OCI-LY7 (cell line): ENCODE measurements at regions not wholly inside any gene's neighbourhood (a gene's known extent, or its start where the extent isn't known, plus 50 kb on each side); places are given as distances from the start of the nearest gene placed in this dataset.

Experiments
- BruUV-seq: library from RNA; stranded (reverse); fragments of 400-500 nt; replicated peaks from 2 replicates; lab custom pipeline; 2021; lab: Mats Ljungman, UMichigan
- CTCF ChIA-PET: fragments of 300-600 bp; sonication (Branson Sonifier 250); formaldehyde crosslinking; loops from one replicate; lab custom pipeline; 2022; ENCODE audit warnings: antibody characterized with exemption; ENCODE audit not compliant: unreplicated experiment; lab: Charles Lee
- POLR2A ChIA-PET: fragments of 300-600 bp; sonication (Branson Sonifier 250); formaldehyde crosslinking; loops from one replicate; lab custom pipeline; 2022; ENCODE audit warnings: antibody characterized with exemption; lab: Charles Lee
- DNase-seq: peaks from one replicate; pipeline ENCODE4 v3.0.0-alpha.2; 2015; ENCODE audit warnings: low spot score
- H2AFZ ChIP-seq: fragments of 200-600 bp; sonication (generic), shearing (Covaris generic); 2 replicates; pipeline ENCODE4 v1.6.1; 2014; ENCODE audit warnings: mild to moderate bottlenecking, antibody characterized with exemption, low read length, moderate library complexity
- H3K27ac ChIP-seq: fragments of 200-600 bp; sonication (generic); 2 replicates; pipeline ENCODE4 v1.5.1; 2014; ENCODE audit warnings: mixed run types, low read depth, mild to moderate bottlenecking, moderate library complexity, low read length, inconsistent platforms; ENCODE audit not compliant: poor library complexity, severe bottlenecking
- H3K36me3 ChIP-seq: fragments of 200-600 bp; sonication (generic); 2 replicates; pipeline ENCODE4 v1.6.1; 2014; ENCODE audit warnings: mild to moderate bottlenecking, antibody characterized with exemption, low read length, moderate library complexity, mixed read lengths; ENCODE audit not compliant: insufficient read depth
- H3K4me1 ChIP-seq: fragments of 200-600 bp; sonication (generic); 2 replicates; pipeline ENCODE4 v1.5.1; 2014; ENCODE audit warnings: mild to moderate bottlenecking, low read length; ENCODE audit not compliant: insufficient read depth, poor library complexity, severe bottlenecking
- H3K4me2 ChIP-seq: fragments of 200-600 bp; sonication (generic); 2 replicates; pipeline ENCODE4 v1.6.1; 2014; ENCODE audit warnings: mild to moderate bottlenecking, low read length
- H3K4me3 ChIP-seq: fragments of 200-600 bp; sonication (generic); 2 replicates; pipeline ENCODE4 v1.5.1; 2014; ENCODE audit warnings: mild to moderate bottlenecking, low read depth, low read length; ENCODE audit not compliant: poor library complexity, severe bottlenecking
- H3K79me2 ChIP-seq: fragments of 200-600 bp; sonication (generic); 2 replicates; pipeline ENCODE4 v1.6.1; 2016; ENCODE audit warnings: low read depth, mild to moderate bottlenecking, low read length, moderate library complexity, mixed read lengths; ENCODE audit not compliant: insufficient read depth
- H3K9me2 ChIP-seq: fragments of 200-600 bp; sonication (generic); 2 replicates; pipeline ENCODE4 v1.6.1; 2016; ENCODE audit warnings: mild to moderate bottlenecking, low read length, mixed read lengths; ENCODE audit not compliant: insufficient read depth
- H3K9me3 ChIP-seq: fragments of 200-600 bp; sonication (generic); 2 replicates; pipeline ENCODE4 v1.6.1; 2014; ENCODE audit warnings: mild to moderate bottlenecking, mixed run types, low read length, mixed read lengths
- H4K20me1 ChIP-seq: fragments of 200-600 bp; sonication (generic); 2 replicates; pipeline ENCODE4 v1.6.1; 2014; ENCODE audit warnings: mild to moderate bottlenecking, antibody characterized with exemption, low read length, moderate library complexity, mixed read lengths; ENCODE audit not compliant: insufficient read depth
- CTCF ChIP-seq: fragments of 200-600 bp; sonication (generic); conservative IDR thresholded peaks from 2 replicates; pipeline ENCODE4 v1.5.1; 2014; ENCODE audit warnings: mild to moderate bottlenecking, antibody characterized with exemption, low read length, moderate library complexity, mixed read lengths
- EZH2phosphoT487 ChIP-seq: fragments of 200-600 bp; sonication (generic); IDR thresholded peaks from 2 replicates; pipeline ENCODE4 v1.6.1; 2018; ENCODE audit warnings: low read depth, borderline replicate concordance, mild to moderate bottlenecking, mixed run types, antibody characterized with exemption, low read length, moderate library complexity, mixed read lengths
- intact Hi-C: fragments of 100-400 bp; cut with micrococcal nuclease; formaldehyde crosslinking; loops from one replicate; pipeline ENCODE4 v1.10.0; 2022; ENCODE audit not compliant: unreplicated experiment

GRCh38 chr20:55057779-55058415, 582.5 kb downstream of the DOK5 start:
- no TSS peak for BruUV-seq
- Histone ChIP-seq H3K4me2 (no peak overlapping the region), H3K4me3 (no peak overlapping the region), H3K4me1 (no peaks in the 10 kb centered on the region), H3K9me2 (no peaks in the 10 kb centered on the region), H3K9me3 (no peaks in the 10 kb centered on the region), H4K20me1 (no peaks in the 10 kb centered on the region), H3K27ac (no peak overlapping the region), H3K79me2 (no peaks in the 10 kb centered on the region), H2AFZ (no peak overlapping the region), H3K36me3 (no peaks in the 10 kb centered on the region)
- CTCF ChIA-PET, result no interaction called here
- POLR2A ChIA-PET, result interaction anchor here (0.7 kb wide), 1 partner anchor 13 kb away, joined by 4 read pairs; no protein-coding TSS in a partner anchor
- TF ChIP-seq EZH2phosphoT487 (no peak), CTCF (peak; percentile 57)
- DNase-seq, result no peak
- intact Hi-C loops, result no loop called here

- CTCF ChIA-PET, result no interaction called here
- no peaks in the 10 kb centered on the region for H3K9me2 ChIP-seq
- H3K4me2 ChIP-seq, result no peak overlapping the region
- no peak for TF ChIP-seq CTCF
- no peak for TF ChIP-seq EZH2phosphoT487
- intact Hi-C loops, result no loop called here
- H3K4me3 ChIP-seq, result no peak overlapping the region
- POLR2A ChIA-PET, result no interaction called here
- no peaks in the 10 kb centered on the region for H4K20me1 ChIP-seq
- no peaks in the 10 kb centered on the region for H3K4me1 ChIP-seq
- DNase-seq, result no peak
- no peak overlapping the region for H3K27ac ChIP-seq
- no TSS peak for BruUV-seq
- no peak overlapping the region for H2AFZ ChIP-seq
- no peaks in the 10 kb centered on the region for H3K9me3 ChIP-seq
- no peaks in the 10 kb centered on the region for H3K36me3 ChIP-seq
- no peaks in the 10 kb centered on the region for H3K79me2 ChIP-seq
Measured at GRCh38 chr20:55054453-55054852, 579.1 kb downstream of the DOK5 start.

- CTCF ChIA-PET, result no interaction called here
- intact Hi-C loops, result no loop called here
- no peak for DNase-seq
Measured at GRCh38 chr20:55053389-55053788, 578.0 kb downstream of the DOK5 start.

More at GRCh38 chr20:55053389-55053788, 578.0 kb downstream of the DOK5 start:
- no TSS peak for BruUV-seq
- H3K9me2 ChIP-seq, result no peaks in the 10 kb centered on the region
- POLR2A ChIA-PET, result interaction anchor here (1.1 kb wide), 1 partner anchor 33 kb away, joined by 3 read pairs; no protein-coding TSS in a partner anchor
- H3K4me2 ChIP-seq, result no peak overlapping the region
- H3K4me1 ChIP-seq, result no peaks in the 10 kb centered on the region
- TF ChIP-seq EZH2phosphoT487, result no peak
- H3K9me3 ChIP-seq, result no peaks in the 10 kb centered on the region
- H4K20me1 ChIP-seq, result no peaks in the 10 kb centered on the region
- no peak overlapping the region for H3K27ac ChIP-seq
- no peaks in the 10 kb centered on the region for H3K79me2 ChIP-seq
- no peak overlapping the region for H3K4me3 ChIP-seq
- no peak overlapping the region for H2AFZ ChIP-seq
- no peaks in the 10 kb centered on the region for H3K36me3 ChIP-seq
